Loucy (cell line): ENCODE measurements at regions not wholly inside any gene's neighbourhood (a gene's known extent, or its start where the extent isn't known, plus 50 kb on each side); places are given as distances from the start of the nearest gene placed in this dataset.

ENCODE experiments used
- H2AFZ ChIP-seq: fragments of 200-600 bp; sonication (generic); 2 replicates; pipeline ENCODE4 v1.6.0; 2016; ENCODE audit warnings: antibody characterized with exemption, mild to moderate bottlenecking, low read length, moderate library complexity
- H3F3A ChIP-seq: fragments of 200-600 bp; 2 replicates; pipeline ENCODE4 v1.6.0; 2016; ENCODE audit warnings: antibody characterized with exemption, low read depth, mild to moderate bottlenecking
- H3K27me3 ChIP-seq: fragments of 200-600 bp; sonication (generic); 2 replicates; pipeline ENCODE4 v1.6.1; 2014; ENCODE audit warnings: low read length, mild to moderate bottlenecking; ENCODE audit not compliant: insufficient read depth, poor library complexity, severe bottlenecking
- H3K36me3 ChIP-seq: fragments of 200-600 bp; sonication (generic); 2 replicates; pipeline ENCODE4 v1.6.1; 2016; ENCODE audit warnings: low read length; ENCODE audit not compliant: insufficient read depth
- H3K4me1 ChIP-seq: fragments of 200-600 bp; sonication (generic); 2 replicates; pipeline ENCODE4 v1.5.1; 2014; ENCODE audit warnings: low read length, mild to moderate bottlenecking; ENCODE audit not compliant: insufficient read depth, poor library complexity, severe bottlenecking
- H3K4me2 ChIP-seq: fragments of 200-600 bp; sonication (generic); 2 replicates; pipeline ENCODE4 v1.6.0; 2014; ENCODE audit warnings: antibody characterized with exemption, low read length, low read depth, mild to moderate bottlenecking; ENCODE audit not compliant: poor library complexity, severe bottlenecking
- H3K4me3 ChIP-seq: fragments of 200-600 bp; sonication (generic); 2 replicates; pipeline ENCODE4 v1.5.1; 2014; ENCODE audit warnings: low read length, mild to moderate bottlenecking, mixed read lengths; ENCODE audit not compliant: poor library complexity, severe bottlenecking
- H3K79me2 ChIP-seq: fragments of 200-600 bp; sonication (generic); 2 replicates; pipeline ENCODE4 v1.6.1; 2014; ENCODE audit warnings: low read length; ENCODE audit not compliant: insufficient read depth
- H3K9ac ChIP-seq: fragments of 200-600 bp; sonication (generic); 2 replicates; pipeline ENCODE4 v1.6.0; 2014; ENCODE audit warnings: mild to moderate bottlenecking, low read depth, low read length, moderate library complexity; ENCODE audit not compliant: poor library complexity, severe bottlenecking
- H3K9me2 ChIP-seq: fragments of 200-600 bp; sonication (generic); replicated peaks from 2 replicates; pipeline ENCODE4 v1.6.1; 2016; ENCODE audit warnings: low read depth, low read length, mixed read lengths
- H3K9me3 ChIP-seq: fragments of 200-600 bp; sonication (generic); 2 replicates; pipeline ENCODE4 v1.6.1; 2014; ENCODE audit warnings: mild to moderate bottlenecking, antibody characterized with exemption, low read length, low read depth; ENCODE audit not compliant: insufficient read depth
- H4K20me1 ChIP-seq: fragments of 200-600 bp; sonication (generic); 2 replicates; pipeline ENCODE4 v1.6.0; 2014; ENCODE audit warnings: antibody characterized with exemption, low read length, mild to moderate bottlenecking; ENCODE audit not compliant: insufficient read depth, poor library complexity, severe bottlenecking
- CTCF ChIP-seq: fragments of 200-600 bp; sonication (generic); conservative IDR thresholded peaks from 2 replicates; pipeline ENCODE4 v1.5.1; 2014; ENCODE audit warnings: mild to moderate bottlenecking, antibody characterized with exemption, low read length
- EZH2phosphoT487 ChIP-seq: fragments of 200-600 bp; IDR thresholded peaks from 2 replicates; pipeline ENCODE4 v1.6.1; 2018; ENCODE audit warnings: antibody characterized with exemption, mild to moderate bottlenecking, moderate library complexity, borderline replicate concordance

- no peaks in the 10 kb centered on the region for H3K36me3 ChIP-seq
- H3K79me2 ChIP-seq: no peaks in the 10 kb centered on the region
- H3K4me2 ChIP-seq: peak overlapping the region; percentile 27
- no peaks in the 10 kb centered on the region for H4K20me1 ChIP-seq
- H3K9me3 ChIP-seq: 0 out of 2 replicates have a peak, but pooled peaks cover 3% of the 10 kb centered on the region
- no peaks in the 10 kb centered on the region for H3K9me2 ChIP-seq
- TF ChIP-seq EZH2phosphoT487 (no peak), CTCF (no peak)
- no peaks in the 10 kb centered on the region for H3K27me3 ChIP-seq
- H3K4me3 ChIP-seq: no peak overlapping the region
- no peaks in the 10 kb centered on the region for H3F3A ChIP-seq
- H3K4me1 ChIP-seq: peaks cover 7% of the 10 kb centered on the region
- H3K9ac ChIP-seq: no peak overlapping the region
- H2AFZ ChIP-seq: peak overlapping the region; percentile 40; the same call in 1 of the 2 replicates
Measured at GRCh38 chr13:82571653-82572052, 1310.6 kb downstream of the SLITRK1 start.

- Histone ChIP-seq H3K9ac (no peak overlapping the region), H2AFZ (no peak overlapping the region), H3F3A (no peaks in the 10 kb centered on the region), H3K9me2 (no peaks in the 10 kb centered on the region), H3K9me3 (0 out of 2 replicates have a peak, but pooled peaks cover 3% of the 10 kb centered on the region), H4K20me1 (no peaks in the 10 kb centered on the region), H3K4me3 (no peak overlapping the region), H3K36me3 (no peaks in the 10 kb centered on the region), H3K4me2 (no peak overlapping the region), H3K79me2 (no peaks in the 10 kb centered on the region), H3K27me3 (no peaks in the 10 kb centered on the region), H3K4me1 (peaks cover 7% of the 10 kb centered on the region)
- TF ChIP-seq CTCF (no peak), EZH2phosphoT487 (no peak)
Measured at GRCh38 chr13:82569581-82569980, 1312.7 kb downstream of the SLITRK1 start.

- H3K4me1 ChIP-seq: peaks cover 7% of the 10 kb centered on the region
- H3K9me2 ChIP-seq: no peaks in the 10 kb centered on the region
- H3K79me2 ChIP-seq: no peaks in the 10 kb centered on the region
- H3K4me2 ChIP-seq: no peak overlapping the region
- TF ChIP-seq EZH2phosphoT487: no peak
- no peak for TF ChIP-seq CTCF
- 0 out of 2 replicates have a peak, but pooled peaks cover 3% of the 10 kb centered on the region for H3K9me3 ChIP-seq
- H3F3A ChIP-seq: no peaks in the 10 kb centered on the region
- H3K4me3 ChIP-seq: no peak overlapping the region
- H3K36me3 ChIP-seq: no peaks in the 10 kb centered on the region
- no peak overlapping the region for H3K9ac ChIP-seq
- no peaks in the 10 kb centered on the region for H4K20me1 ChIP-seq
- no peak overlapping the region for H2AFZ ChIP-seq
- H3K27me3 ChIP-seq: no peaks in the 10 kb centered on the region
Measured at GRCh38 chr13:82566864-82567263, 1315.4 kb downstream of the SLITRK1 start.
